ENCODE measurements at regions not wholly inside any gene's neighbourhood (a gene's known extent, or its start where the extent isn't known, plus 50 kb on each side); places are given as distances from the start of the nearest gene placed in this dataset.

- Histone ChIP-seq H3K27ac (no peak overlapping the region), H3K36me3 (no peaks in the 10 kb centered on the region), H3K27me3 (no peaks in the 10 kb centered on the region), H3K4me1 (no peaks in the 10 kb centered on the region), H3K9me3 (no peaks in the 10 kb centered on the region), H3K4me3 (no peak overlapping the region)
- intact Hi-C loops (cut with DNase I): no loop called here
- FAIRE-seq (no peak), ATAC-seq (no peak), DNase-seq (no peak)
- 74 to 80% methylated on average over 10 of the region's 10 CpGs for WGBS, 2 donors
- TF ChIP-seq, protein P1, sequence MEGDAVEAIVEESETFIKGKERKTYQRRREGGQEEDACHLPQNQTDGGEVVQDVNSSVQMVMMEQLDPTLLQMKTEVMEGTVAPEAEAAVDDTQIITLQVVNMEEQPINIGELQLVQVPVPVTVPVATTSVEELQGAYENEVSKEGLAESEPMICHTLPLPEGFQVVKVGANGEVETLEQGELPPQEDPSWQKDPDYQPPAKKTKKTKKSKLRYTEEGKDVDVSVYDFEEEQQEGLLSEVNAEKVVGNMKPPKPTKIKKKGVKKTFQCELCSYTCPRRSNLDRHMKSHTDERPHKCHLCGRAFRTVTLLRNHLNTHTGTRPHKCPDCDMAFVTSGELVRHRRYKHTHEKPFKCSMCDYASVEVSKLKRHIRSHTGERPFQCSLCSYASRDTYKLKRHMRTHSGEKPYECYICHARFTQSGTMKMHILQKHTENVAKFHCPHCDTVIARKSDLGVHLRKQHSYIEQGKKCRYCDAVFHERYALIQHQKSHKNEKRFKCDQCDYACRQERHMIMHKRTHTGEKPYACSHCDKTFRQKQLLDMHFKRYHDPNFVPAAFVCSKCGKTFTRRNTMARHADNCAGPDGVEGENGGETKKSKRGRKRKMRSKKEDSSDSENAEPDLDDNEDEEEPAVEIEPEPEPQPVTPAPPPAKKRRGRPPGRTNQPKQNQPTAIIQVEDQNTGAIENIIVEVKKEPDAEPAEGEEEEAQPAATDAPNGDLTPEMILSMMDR (IDR thresholded peaks at IDR 0.05): no peak
Measured at GRCh38 chr6:169324656-169325459, 71.2 kb upstream of the THBS2 start.

DNA sequence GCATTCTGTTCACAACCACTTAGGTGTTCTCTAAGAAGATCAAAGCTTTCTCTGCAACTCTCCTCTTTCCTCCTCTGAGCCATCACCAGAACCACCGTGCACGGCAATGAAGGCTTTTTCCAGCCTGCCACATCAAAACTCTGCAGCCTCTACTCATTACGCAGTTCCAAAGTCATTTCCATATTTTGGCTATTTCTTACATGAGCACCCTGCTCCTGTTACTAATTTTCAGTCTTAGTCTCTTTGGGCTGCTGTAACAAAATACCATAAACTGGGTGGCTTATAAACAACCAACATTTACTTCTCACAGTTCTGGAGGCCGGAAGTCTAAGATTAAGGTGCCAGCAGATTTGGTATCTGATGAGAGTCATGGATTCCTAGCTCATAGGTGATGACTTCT is 70.4 kb upstream of the THBS2 start:
- FAIRE-seq (no peak), DNase-seq (no peak), ATAC-seq (no peak)
- Histone ChIP-seq H3K9me3 (no peaks in the 10 kb centered on the region), H3K27ac (no peak overlapping the region), H3K4me1 (no peaks in the 10 kb centered on the region), H3K4me3 (no peak overlapping the region), H3K27me3 (no peaks in the 10 kb centered on the region), H3K36me3 (no peaks in the 10 kb centered on the region)
- intact Hi-C loops (cut with DNase I): no loop called here
- TF ChIP-seq, protein P1 (IDR thresholded peaks at IDR 0.05): no peak
- 79 to 87% methylated on average over 4 of the region's 4 CpGs for WGBS, 2 donors

DNA sequence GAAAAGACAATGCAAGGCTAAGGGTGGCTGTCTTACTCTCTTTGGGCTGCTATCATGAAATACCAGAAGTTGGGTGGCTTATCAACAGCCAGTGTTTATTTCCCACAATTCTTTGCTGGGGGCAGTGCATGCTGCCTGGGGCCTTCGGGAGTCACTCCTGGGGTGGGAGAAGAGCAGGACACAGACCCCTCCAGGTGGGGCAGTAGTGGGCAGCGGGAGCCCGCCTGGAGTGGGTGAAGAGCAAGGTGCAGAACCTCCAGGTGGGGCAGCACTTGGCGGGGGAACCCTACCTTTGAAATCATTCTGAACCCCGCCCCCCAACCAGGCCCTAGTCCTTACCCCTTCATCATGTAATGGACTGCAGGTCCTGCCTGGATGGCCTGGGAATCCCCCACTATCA is 69.6 kb upstream of the THBS2 start:
- Histone ChIP-seq H3K27ac (no peak overlapping the region), H3K4me1 (no peaks in the 10 kb centered on the region), H3K36me3 (no peaks in the 10 kb centered on the region), H3K27me3 (no peaks in the 10 kb centered on the region), H3K4me3 (no peak overlapping the region), H3K9me3 (no peaks in the 10 kb centered on the region)
- WGBS, 2 donors: 83 to 91% methylated on average over 5 of the region's 5 CpGs
- FAIRE-seq: no peak
- DNase-seq: no peak
- TF ChIP-seq, protein P1 (IDR thresholded peaks at IDR 0.05): no peak
- ATAC-seq: no peak
- intact Hi-C loops (cut with DNase I): no loop called here

DNA sequence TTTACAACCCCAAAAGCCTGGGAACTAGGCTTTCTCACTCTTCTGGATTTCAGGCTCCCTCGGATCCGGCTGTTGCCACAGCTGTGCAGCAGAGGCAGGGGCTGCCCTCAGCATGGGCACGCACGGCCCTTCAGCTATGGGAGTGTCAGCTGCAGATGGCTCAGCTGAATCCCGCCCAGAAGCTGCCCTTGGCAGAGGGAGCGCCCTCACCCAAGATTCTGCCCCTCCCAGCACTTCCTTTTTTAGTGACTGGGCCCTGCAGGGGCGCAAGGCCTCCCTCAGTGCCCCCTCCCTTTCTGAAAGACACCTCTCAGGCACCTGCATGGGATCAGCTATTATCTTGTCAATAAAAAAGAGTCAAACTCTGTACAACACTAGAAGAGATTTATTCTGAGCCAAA is 67.9 kb upstream of the THBS2 start:
- Histone ChIP-seq H3K4me1 (no peaks in the 10 kb centered on the region), H3K9me3 (no peaks in the 10 kb centered on the region), H3K4me3 (no peak overlapping the region), H3K27me3 (no peaks in the 10 kb centered on the region), H3K27ac (no peak overlapping the region), H3K36me3 (no peaks in the 10 kb centered on the region)
- TF ChIP-seq, protein P1 (IDR thresholded peaks at IDR 0.05): no peak
- FAIRE-seq (no peak), ATAC-seq (no peak), DNase-seq (no peak)
- 73 to 76% methylated on average over 7 of the region's 7 CpGs for WGBS, 2 donors
- intact Hi-C loops (cut with DNase I): no loop called here

DNA sequence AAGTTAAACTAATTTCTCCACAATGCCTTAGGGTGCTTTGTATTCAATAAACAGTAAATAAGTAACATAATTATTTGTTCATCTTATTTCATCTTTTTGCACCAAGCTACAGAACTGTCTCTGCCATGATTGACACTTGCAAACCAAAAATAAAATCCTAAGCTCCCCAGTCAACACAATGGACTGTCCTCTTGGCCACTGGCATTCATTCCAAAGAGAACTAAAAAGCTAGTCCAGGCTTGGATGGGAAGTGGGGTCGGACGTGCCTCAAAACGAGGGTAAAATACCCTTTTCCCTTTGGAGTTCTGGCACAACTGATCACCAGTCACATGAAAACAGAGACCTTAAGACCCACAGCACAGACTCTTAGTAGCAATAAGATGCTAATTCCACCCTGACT is 66.4 kb upstream of the THBS2 start:
- Histone ChIP-seq H3K4me1 (no peaks in the 10 kb centered on the region), H3K4me3 (no peak overlapping the region), H3K9me3 (no peaks in the 10 kb centered on the region), H3K36me3 (no peaks in the 10 kb centered on the region), H3K27me3 (no peaks in the 10 kb centered on the region), H3K27ac (no peak overlapping the region)
- TF ChIP-seq, protein P1 (IDR thresholded peaks at IDR 0.05): no peak
- no peak for ATAC-seq
- no peak for DNase-seq
- no peak for FAIRE-seq
- WGBS, 2 donors: 63 to 72% methylated on average over 3 of the region's 3 CpGs
- intact Hi-C loops (cut with DNase I): no loop called here
